ENCODE measurements at regions not wholly inside any gene's neighbourhood (a gene's known extent, or its start where the extent isn't known, plus 50 kb on each side); places are given as distances from the start of the nearest gene placed in this dataset.

- no peak for TF ChIP-seq CTCF (conservative IDR thresholded peaks at IDR 0.05)
- H3K9me3 Mint-ChIP-seq: peaks cover 37% of the 10 kb centered on the region
- H3K36me3 Mint-ChIP-seq (ENCODE audit: low read depth): no peaks in the 10 kb centered on the region
Observed at GRCh38 chr9:13387734-13388067, 108.2 kb upstream of the MPDZ start.

GRCh38 chr9:13386935-13387733 is 107.6 kb upstream of the MPDZ start:
- Histone ChIP-seq H3K4me1 (ENCODE audit: control insufficient read depth, insufficient read depth, low read length) (no peaks in the 10 kb centered on the region), H3K9me3 (ENCODE audit: control insufficient read depth, low read length) (peaks cover 8% of the 10 kb centered on the region), H3K4me3 (ENCODE audit: low read length) (no peak overlapping the region), H3K36me3 (ENCODE audit: control insufficient read depth, insufficient read depth, low read length) (no peaks in the 10 kb centered on the region), H3K27ac (ENCODE audit: low read depth, low read length) (no peak overlapping the region), H3K9ac (ENCODE audit: extremely low read depth, low read length, poor library complexity, severe bottlenecking) (no peak overlapping the region), H3K27me3 (ENCODE audit: control insufficient read depth, insufficient read depth, low read length, poor library complexity, severe bottlenecking) (no peaks in the 10 kb centered on the region)
- H3K4me1 Mint-ChIP-seq: no peaks in the 10 kb centered on the region
- H3K4me3 Mint-ChIP-seq: no peak overlapping the region
- H3K27ac Mint-ChIP-seq: no peak overlapping the region
- no peak for DNase-seq
- H3K27me3 Mint-ChIP-seq (ENCODE audit: insufficient read depth): peaks cover 3% of the 10 kb centered on the region
- no peak for TF ChIP-seq CTCF (conservative IDR thresholded peaks at IDR 0.05)
- WGBS, 2 experiments (ENCODE audit: insufficient coverage in 1 of 2, insufficient read length in 1 of 2): 72 to 78% methylated on average over 2 to 3 of the region's 4 CpGs
- H3K36me3 Mint-ChIP-seq (ENCODE audit: low read depth): no peaks in the 10 kb centered on the region
- peaks cover 32% of the 10 kb centered on the region for H3K9me3 Mint-ChIP-seq

More at GRCh38 chr9:13387734-13388067, 108.2 kb upstream of the MPDZ start:
- H3K4me3 ChIP-seq (ENCODE audit: low read length): no peak overlapping the region
- no peak overlapping the region for H3K4me3 Mint-ChIP-seq
- no peaks in the 10 kb centered on the region for H3K36me3 ChIP-seq (ENCODE audit: control insufficient read depth, insufficient read depth, low read length)
- no peaks in the 10 kb centered on the region for H3K4me1 Mint-ChIP-seq
- DNase-seq: no peak
- no peak overlapping the region for H3K27ac ChIP-seq (ENCODE audit: low read depth, low read length)
- H3K4me1 ChIP-seq (ENCODE audit: control insufficient read depth, insufficient read depth, low read length): no peaks in the 10 kb centered on the region
- no peak overlapping the region for H3K27ac Mint-ChIP-seq
- WGBS, 2 experiments (ENCODE audit: insufficient coverage in 1 of 2, insufficient read length in 1 of 2): 92 to 98% methylated on average over 2 to 3 of the region's 3 CpGs
- H3K9ac ChIP-seq (ENCODE audit: extremely low read depth, low read length, poor library complexity, severe bottlenecking): no peak overlapping the region
- H3K27me3 Mint-ChIP-seq (ENCODE audit: insufficient read depth): peaks cover 3% of the 10 kb centered on the region
- no peaks in the 10 kb centered on the region for H3K27me3 ChIP-seq (ENCODE audit: control insufficient read depth, insufficient read depth, low read length, poor library complexity, severe bottlenecking)
- H3K9me3 ChIP-seq (ENCODE audit: control insufficient read depth, low read length): peaks cover 8% of the 10 kb centered on the region

GRCh38 chr9:13386316-13386715 is 106.8 kb upstream of the MPDZ start:
- 97 to 100% methylated on average over 1 to 2 of the region's 2 CpGs for WGBS, 2 experiments (ENCODE audit: insufficient coverage in 1 of 2, insufficient read length in 1 of 2)
- no peak overlapping the region for H3K27ac Mint-ChIP-seq

More at GRCh38 chr9:13386316-13386715, 106.8 kb upstream of the MPDZ start:
- peaks cover 3% of the 10 kb centered on the region for H3K9me3 ChIP-seq (ENCODE audit: control insufficient read depth, low read length)
- no peak for DNase-seq
- H3K27me3 Mint-ChIP-seq (ENCODE audit: insufficient read depth): peaks cover 3% of the 10 kb centered on the region
- H3K4me3 ChIP-seq (ENCODE audit: low read length): no peak overlapping the region
- no peaks in the 10 kb centered on the region for H3K4me1 Mint-ChIP-seq
- H3K4me3 Mint-ChIP-seq: no peak overlapping the region
- no peaks in the 10 kb centered on the region for H3K36me3 ChIP-seq (ENCODE audit: control insufficient read depth, insufficient read depth, low read length)
- H3K9ac ChIP-seq (ENCODE audit: extremely low read depth, low read length, poor library complexity, severe bottlenecking): no peak overlapping the region
- no peak overlapping the region for H3K27ac ChIP-seq (ENCODE audit: low read depth, low read length)
- no peak for TF ChIP-seq CTCF (conservative IDR thresholded peaks at IDR 0.05)
- H3K27me3 ChIP-seq (ENCODE audit: control insufficient read depth, insufficient read depth, low read length, poor library complexity, severe bottlenecking): no peaks in the 10 kb centered on the region
- H3K36me3 Mint-ChIP-seq (ENCODE audit: low read depth): no peaks in the 10 kb centered on the region
- peaks cover 26% of the 10 kb centered on the region for H3K9me3 Mint-ChIP-seq
- H3K4me1 ChIP-seq (ENCODE audit: control insufficient read depth, insufficient read depth, low read length): no peaks in the 10 kb centered on the region
